PFSK-1 (cell line): ENCODE measurements at regions not wholly inside any gene's neighbourhood (a gene's known extent, or its start where the extent isn't known, plus 50 kb on each side); places are given as distances from the start of the nearest gene placed in this dataset.

ENCODE experiments used
- FOXP2 ChIP-seq: optimal IDR thresholded peaks from 2 replicates; pipeline ENCODE3; 2011; ENCODE audit warnings: borderline replicate concordance, control low read depth, inconsistent platforms; ENCODE audit not compliant: insufficient read depth; ENCODE audit errors: extremely low read length, extremely low read depth
- POLR2AphosphoS5 ChIP-seq: IDR thresholded peaks from 2 replicates; pipeline ENCODE4 v1.6.1; 2012; ENCODE audit warnings: low read depth, mild to moderate bottlenecking, control low read depth, low read length, moderate library complexity
- SIN3A ChIP-seq: IDR thresholded peaks from 2 replicates; pipeline ENCODE4 v1.6.1; 2012; ENCODE audit warnings: mild to moderate bottlenecking, low read length, moderate library complexity, borderline replicate concordance; ENCODE audit not compliant: insufficient read depth
- TAF1 ChIP-seq: IDR thresholded peaks from 2 replicates; pipeline ENCODE4 v1.6.1; 2012; ENCODE audit warnings: low read length, control low read depth, borderline replicate concordance; ENCODE audit not compliant: insufficient read depth
- TF ChIP-seq, protein P1 (sequence below), 2 experiments: IDR thresholded peaks; 2 replicates each; pipeline versions ENCODE4 v1.6.1 to v1.8.0; 2011 to 2012; ENCODE audit warnings: low read depth in 2 of 2, low read length in 2 of 2, control low read depth in 1 of 2, inconsistent platforms in 1 of 2, mild to moderate bottlenecking in 1 of 2, moderate library complexity in 1 of 2; ENCODE audit not compliant: insufficient read depth in 1 of 2

DNA sequence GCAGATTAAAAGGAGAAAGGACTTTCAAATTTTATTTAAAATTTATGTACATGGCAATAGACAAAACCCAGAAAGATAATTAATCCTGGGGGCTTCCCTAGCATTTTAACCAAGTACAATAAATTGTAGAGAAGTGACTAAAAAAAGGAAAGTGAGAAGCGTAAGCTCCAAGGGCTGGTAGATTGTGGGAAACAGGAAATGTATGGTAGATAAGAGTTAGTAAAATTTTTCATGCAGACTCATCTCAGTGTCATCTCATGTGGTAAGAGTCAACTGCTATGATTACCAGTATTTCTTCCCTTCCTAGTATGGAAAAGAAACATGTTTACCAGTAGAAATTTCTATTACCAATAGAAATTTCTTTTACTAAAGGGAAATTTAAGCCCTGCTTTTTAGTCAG lies 464.3 kb upstream of the AGTR1 start:
- TF ChIP-seq SIN3A (no peak), POLR2AphosphoS5 (no peak)

DNA sequence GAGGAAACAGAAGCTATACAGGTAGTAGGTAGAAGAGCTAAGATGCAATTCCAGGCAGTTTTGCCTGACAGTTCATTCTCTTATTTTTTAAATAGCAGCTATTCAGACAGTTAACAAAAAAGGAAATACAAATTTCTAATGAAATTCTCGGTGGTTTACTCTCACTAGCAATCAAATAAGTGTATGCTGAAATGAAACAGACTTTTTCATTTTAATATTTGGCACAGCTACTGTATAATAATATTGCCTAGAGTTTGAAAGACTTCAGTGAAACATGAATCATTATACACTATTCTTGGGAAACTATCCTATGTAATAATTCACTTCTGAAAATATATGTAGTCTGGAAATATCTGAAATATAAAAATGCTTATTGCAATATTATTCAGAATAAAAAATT lies 463.2 kb upstream of the AGTR1 start:
- no peak for TF ChIP-seq TAF1

DNA sequence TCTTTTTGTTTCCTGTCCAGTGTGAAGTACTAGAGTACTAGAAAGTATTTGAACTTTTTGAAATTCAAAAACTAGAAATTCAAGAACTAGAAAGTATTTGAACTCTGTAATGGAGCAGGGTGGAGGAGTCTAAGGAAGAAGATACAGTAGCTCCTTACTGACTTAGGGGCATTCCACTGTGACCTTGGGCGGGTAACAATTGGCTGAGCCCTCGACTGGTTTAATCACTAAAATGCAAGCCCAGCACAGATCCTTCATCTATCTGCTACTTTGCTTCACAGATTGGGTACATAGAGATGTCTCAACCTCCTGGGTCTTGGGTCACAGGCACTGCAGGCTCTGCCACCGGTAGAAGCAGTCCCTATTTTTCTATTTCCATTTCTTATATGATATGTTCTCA lies 462.1 kb upstream of the AGTR1 start:
- TF ChIP-seq, protein P1, sequence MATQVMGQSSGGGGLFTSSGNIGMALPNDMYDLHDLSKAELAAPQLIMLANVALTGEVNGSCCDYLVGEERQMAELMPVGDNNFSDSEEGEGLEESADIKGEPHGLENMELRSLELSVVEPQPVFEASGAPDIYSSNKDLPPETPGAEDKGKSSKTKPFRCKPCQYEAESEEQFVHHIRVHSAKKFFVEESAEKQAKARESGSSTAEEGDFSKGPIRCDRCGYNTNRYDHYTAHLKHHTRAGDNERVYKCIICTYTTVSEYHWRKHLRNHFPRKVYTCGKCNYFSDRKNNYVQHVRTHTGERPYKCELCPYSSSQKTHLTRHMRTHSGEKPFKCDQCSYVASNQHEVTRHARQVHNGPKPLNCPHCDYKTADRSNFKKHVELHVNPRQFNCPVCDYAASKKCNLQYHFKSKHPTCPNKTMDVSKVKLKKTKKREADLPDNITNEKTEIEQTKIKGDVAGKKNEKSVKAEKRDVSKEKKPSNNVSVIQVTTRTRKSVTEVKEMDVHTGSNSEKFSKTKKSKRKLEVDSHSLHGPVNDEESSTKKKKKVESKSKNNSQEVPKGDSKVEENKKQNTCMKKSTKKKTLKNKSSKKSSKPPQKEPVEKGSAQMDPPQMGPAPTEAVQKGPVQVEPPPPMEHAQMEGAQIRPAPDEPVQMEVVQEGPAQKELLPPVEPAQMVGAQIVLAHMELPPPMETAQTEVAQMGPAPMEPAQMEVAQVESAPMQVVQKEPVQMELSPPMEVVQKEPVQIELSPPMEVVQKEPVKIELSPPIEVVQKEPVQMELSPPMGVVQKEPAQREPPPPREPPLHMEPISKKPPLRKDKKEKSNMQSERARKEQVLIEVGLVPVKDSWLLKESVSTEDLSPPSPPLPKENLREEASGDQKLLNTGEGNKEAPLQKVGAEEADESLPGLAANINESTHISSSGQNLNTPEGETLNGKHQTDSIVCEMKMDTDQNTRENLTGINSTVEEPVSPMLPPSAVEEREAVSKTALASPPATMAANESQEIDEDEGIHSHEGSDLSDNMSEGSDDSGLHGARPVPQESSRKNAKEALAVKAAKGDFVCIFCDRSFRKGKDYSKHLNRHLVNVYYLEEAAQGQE (IDR thresholded peaks at IDR 0.05; ENCODE audit: insufficient read depth in 1 of 2, low read depth in 2 of 2, low read length in 2 of 2), result no peak
- TF ChIP-seq POLR2AphosphoS5 (no peak), TAF1 (no peak), FOXP2 (no peak), SIN3A (no peak)

DNA sequence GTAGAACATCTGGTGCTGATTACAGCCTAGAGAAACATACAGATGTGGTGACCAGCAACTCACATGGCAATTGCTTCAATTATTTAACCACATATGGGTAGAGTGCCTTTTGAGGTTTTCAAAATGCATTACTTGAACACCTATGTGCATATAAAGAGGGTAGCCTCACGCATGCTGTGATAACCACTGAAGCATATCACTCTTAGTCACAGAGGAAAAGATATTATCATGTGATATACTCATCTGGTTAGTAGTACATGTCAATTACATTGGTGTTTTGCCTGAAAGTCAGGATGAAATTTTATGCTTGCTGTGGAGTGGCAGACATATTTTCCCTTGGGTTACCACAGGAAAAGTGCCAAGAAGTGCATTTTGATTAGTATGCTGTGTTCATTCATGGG lies 459.3 kb upstream of the AGTR1 start:
- no peak for TF ChIP-seq POLR2AphosphoS5
- TF ChIP-seq SIN3A, result no peak
- TF ChIP-seq, protein P1 (IDR thresholded peaks at IDR 0.05; ENCODE audit: insufficient read depth in 1 of 2, low read depth in 2 of 2, low read length in 2 of 2), result no peak
- no peak for TF ChIP-seq TAF1
- no peak for TF ChIP-seq FOXP2

DNA sequence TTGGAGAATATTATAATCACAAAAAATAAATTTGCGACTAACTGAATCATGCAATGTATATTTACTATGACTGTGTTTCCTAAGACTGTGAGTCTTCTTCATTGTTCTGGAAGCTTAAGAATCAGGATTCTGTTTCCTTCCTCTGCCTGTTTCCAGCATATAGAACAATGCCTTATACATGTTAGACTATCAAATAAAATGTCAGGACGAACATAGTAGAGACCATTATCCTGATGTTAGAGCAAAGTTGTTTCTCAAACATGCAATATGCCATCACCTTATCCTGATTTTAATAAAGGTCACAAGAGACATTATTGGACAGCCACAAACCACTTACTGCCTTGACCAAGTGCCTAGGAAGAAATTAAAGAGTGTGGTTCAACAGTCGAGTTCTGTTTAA lies 457.4 kb upstream of the AGTR1 start:
- no peak for TF ChIP-seq FOXP2
- TF ChIP-seq POLR2AphosphoS5, result no peak
- TF ChIP-seq, protein P1 (IDR thresholded peaks at IDR 0.05; ENCODE audit: insufficient read depth in 1 of 2, low read depth in 2 of 2, low read length in 2 of 2), result no peak

DNA sequence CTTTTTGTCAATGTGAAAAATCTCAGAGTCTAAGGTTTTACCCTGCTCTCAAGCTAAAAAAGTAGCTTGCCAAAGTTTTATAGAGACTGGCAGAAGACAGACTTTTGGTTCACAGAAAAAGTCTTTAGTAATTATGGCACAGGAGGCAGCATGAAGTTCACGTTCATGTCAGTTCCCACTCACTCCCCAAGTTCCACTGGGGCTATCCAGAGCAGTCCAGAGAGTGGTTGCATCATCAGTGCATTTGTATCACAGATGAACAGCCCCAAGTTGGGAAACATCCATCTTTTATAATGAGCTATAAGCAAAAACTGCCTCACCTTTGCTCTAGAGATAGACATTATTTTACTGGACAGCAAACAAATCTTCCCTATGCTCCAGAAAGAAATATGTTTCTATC lies 454.1 kb upstream of the AGTR1 start:
- TF ChIP-seq FOXP2, result no peak
- TF ChIP-seq, protein P1 (IDR thresholded peaks at IDR 0.05; ENCODE audit: insufficient read depth in 1 of 2, low read depth in 2 of 2, low read length in 2 of 2), result no peak
- no peak for TF ChIP-seq SIN3A
- no peak for TF ChIP-seq POLR2AphosphoS5
- no peak for TF ChIP-seq TAF1
